H1 (cell line): ENCODE measurements at regions not wholly inside any gene's neighbourhood (a gene's known extent, or its start where the extent isn't known, plus 50 kb on each side); places are given as distances from the start of the nearest gene placed in this dataset.

Experiments used
- CTCF ChIA-PET: fragments of 300-600 bp; sonication (Branson Sonifier 250); formaldehyde crosslinking; loops from one replicate; lab custom pipeline; 2021; ENCODE audit not compliant: partially characterized antibody; lab: Charles Lee
- POLR2A ChIA-PET: fragments of 300-600 bp; sonication (Branson Sonifier 250); formaldehyde crosslinking; loops from one replicate; lab custom pipeline; 2021; ENCODE audit warnings: inconsistent platforms; ENCODE audit not compliant: partially characterized antibody; lab: Charles Lee
- DNase-seq, 2 experiments: peaks; one replicate each; pipeline versions ENCODE4 v3.0.0 to v3.0.0-alpha.2; 2010 to 2022; ENCODE audit warnings: low spot score in 2 of 2, low read depth in 1 of 2, mixed read lengths in 1 of 2
- FAIRE-seq: peaks from 2 replicates; lab custom pipeline; 2011; peaks lifted over from hg19 to GRCh38; lab: Jason Lieb, UNC
- H2AFZ ChIP-seq: 2 replicates; pipeline ENCODE4 v1.8.1; 2012; ENCODE audit warnings: low read length, inconsistent platforms
- H2AK5ac ChIP-seq: 2 replicates; pipeline ENCODE4 v1.6.1; 2013; ENCODE audit warnings: low read depth, low read length
- H2BK120ac ChIP-seq: replicated peaks from 2 replicates; pipeline ENCODE3; 2013; ENCODE audit warnings: low read depth, low read length, inconsistent platforms
- H2BK12ac ChIP-seq: 2 replicates; pipeline ENCODE4 v1.6.1; 2013; ENCODE audit warnings: low read depth, low read length
- H2BK15ac ChIP-seq: 2 replicates; pipeline ENCODE4 v1.6.1; 2013; ENCODE audit warnings: low read length
- H2BK20ac ChIP-seq: 2 replicates; pipeline ENCODE4 v1.6.1; 2013; ENCODE audit warnings: low read length
- H2BK5ac ChIP-seq: 2 replicates; pipeline ENCODE4 v1.6.1; 2013; ENCODE audit warnings: low read depth, low read length
- H3K14ac ChIP-seq: 2 replicates; pipeline ENCODE4 v1.6.1; 2013; ENCODE audit warnings: inconsistent platforms; ENCODE audit not compliant: insufficient read length
- H3K18ac ChIP-seq: 2 replicates; pipeline ENCODE4 v1.6.1; 2013; ENCODE audit warnings: low read length; ENCODE audit errors: extremely low read depth
- H3K23ac ChIP-seq: 2 replicates; pipeline ENCODE4 v1.6.1; 2013; ENCODE audit warnings: inconsistent platforms; ENCODE audit not compliant: insufficient read length
- H3K23me2 ChIP-seq: 2 replicates; pipeline ENCODE4 v1.6.1; 2013; ENCODE audit warnings: low read depth, low read length
- H3K27ac ChIP-seq: 2 replicates; pipeline ENCODE4 v1.6.1; 2011; ENCODE audit warnings: low read depth, low read length, inconsistent platforms
- H3K27me3 ChIP-seq, 4 experiments: replicated peaks in 1 of 4; 1 replicate in 1 of 4; 2 replicates in 3 of 4; pipeline versions ENCODE4 v1.6.1 to v1.8.1; 2011 to 2013; ENCODE audit warnings: low read length in 3 of 4, mild to moderate bottlenecking in 3 of 4, inconsistent platforms in 2 of 4, mixed read lengths in 2 of 4, moderate library complexity in 1 of 4; ENCODE audit not compliant: control insufficient read depth in 3 of 4, insufficient read depth in 3 of 4; ENCODE audit errors: extremely low read depth in 1 of 4
- H3K36me3 ChIP-seq, 4 experiments: 2 replicates each; pipeline versions ENCODE4 v1.6.1 to v1.8.1; 2011 to 2013; ENCODE audit warnings: mild to moderate bottlenecking in 4 of 4, low read length in 3 of 4, moderate library complexity in 2 of 4, control low read depth in 1 of 4, inconsistent platforms in 1 of 4; ENCODE audit not compliant: insufficient read depth in 4 of 4, control insufficient read depth in 2 of 4
- H3K4ac ChIP-seq: replicated peaks from 2 replicates; pipeline ENCODE3; 2013; ENCODE audit warnings: low read length, low read depth, mixed read lengths, inconsistent platforms; ENCODE audit not compliant: insufficient read length
- H3K4me1 ChIP-seq, 4 experiments: replicated peaks in 1 of 4; 1 replicate in 1 of 4; 2 replicates in 3 of 4; pipeline versions ENCODE4 v1.6.1 to v1.8.1; 2011 to 2013; ENCODE audit warnings: low read length in 3 of 4, inconsistent platforms in 2 of 4, mixed read lengths in 1 of 4; ENCODE audit not compliant: insufficient read depth in 4 of 4, control insufficient read depth in 3 of 4
- H3K4me2 ChIP-seq, 2 experiments: 2 replicates each; pipeline versions ENCODE4 v1.6.1 to v1.8.1; 2011 to 2013; ENCODE audit warnings: low read depth in 2 of 2, low read length in 2 of 2, control low read depth in 1 of 2, inconsistent platforms in 1 of 2, mild to moderate bottlenecking in 1 of 2; ENCODE audit not compliant: insufficient read depth in 1 of 2
- H3K4me3 ChIP-seq, 4 experiments: fragments of 200-600, 300-600 bp in 1 of 4; sonication (generic), shearing (Covaris generic), sonication (Bioruptor Twin) in 1 of 4; 2 replicates each; pipeline versions ENCODE4 v1.5.1 to v1.8.1; 2011 to 2016; ENCODE audit warnings: low read length in 4 of 4, low read depth in 3 of 4, control low read depth in 2 of 4, inconsistent platforms in 2 of 4, mild to moderate bottlenecking in 2 of 4, mixed read lengths in 1 of 4, moderate library complexity in 1 of 4; ENCODE audit not compliant: insufficient read depth in 2 of 4; ENCODE audit errors: extremely low read depth in 1 of 4
- H3K56ac ChIP-seq: replicated peaks from 2 replicates; pipeline ENCODE3; 2013; ENCODE audit warnings: low read depth, mild to moderate bottlenecking, mixed read lengths, low read length, inconsistent platforms; ENCODE audit not compliant: insufficient read length
- H3K79me1 ChIP-seq: 2 replicates; pipeline ENCODE4 v1.6.1; 2013; ENCODE audit warnings: low read depth, low read length, control low read depth
- H3K79me2 ChIP-seq, 2 experiments: 2 replicates each; pipeline versions ENCODE4 v1.6.1 to v1.8.1; 2012 to 2013; ENCODE audit warnings: low read length in 2 of 2, mild to moderate bottlenecking in 2 of 2, inconsistent platforms in 1 of 2; ENCODE audit not compliant: insufficient read depth in 2 of 2, control insufficient read depth in 1 of 2
- H3K9ac ChIP-seq, 4 experiments: replicated peaks in 1 of 4; 1 replicate in 1 of 4; 2 replicates in 3 of 4; pipeline versions ENCODE4 v1.6.1 to v1.8.1; 2011 to 2013; ENCODE audit warnings: low read depth in 3 of 4, low read length in 3 of 4, control low read depth in 2 of 4, mild to moderate bottlenecking in 2 of 4, moderate library complexity in 2 of 4, inconsistent platforms in 1 of 4; ENCODE audit errors: extremely low read depth in 1 of 4
- H3K9me3 ChIP-seq, 2 experiments: 2 replicates each; pipeline versions ENCODE4 v1.6.1 to v1.8.1; 2012 to 2013; ENCODE audit warnings: mild to moderate bottlenecking in 2 of 2, moderate library complexity in 2 of 2, control low read depth in 1 of 2, inconsistent platforms in 1 of 2, low read depth in 1 of 2, low read length in 1 of 2, mixed read lengths in 1 of 2; ENCODE audit not compliant: insufficient read depth in 2 of 2
- H4K20me1 ChIP-seq, 2 experiments: replicated peaks in 1 of 2; 2 replicates each; pipeline versions ENCODE3 to v1.8.1; 2011 to 2013; ENCODE audit warnings: inconsistent platforms in 2 of 2, low read length in 2 of 2, mild to moderate bottlenecking in 1 of 2; ENCODE audit not compliant: insufficient read depth in 2 of 2, control insufficient read depth in 1 of 2
- H4K5ac ChIP-seq: 2 replicates; pipeline ENCODE4 v1.6.1; 2013; ENCODE audit warnings: low read length, low read depth, mixed read lengths, inconsistent platforms; ENCODE audit not compliant: insufficient read length
- H4K8ac ChIP-seq: 2 replicates; pipeline ENCODE4 v1.8.0; 2013; ENCODE audit warnings: mild to moderate bottlenecking, moderate library complexity, low read length, inconsistent platforms; ENCODE audit not compliant: insufficient read depth; ENCODE audit errors: extremely low read depth
- H4K91ac ChIP-seq: replicated peaks from 2 replicates; pipeline ENCODE3; 2013; ENCODE audit warnings: low read length, mixed read lengths, inconsistent platforms; ENCODE audit not compliant: insufficient read length
- ATF3 ChIP-seq: IDR thresholded peaks from 2 replicates; pipeline ENCODE4 v1.6.1; 2011; ENCODE audit warnings: low read depth, mild to moderate bottlenecking, low read length; ENCODE audit not compliant: insufficient read depth
- BACH1 ChIP-seq: IDR thresholded peaks from 2 replicates; pipeline ENCODE4 v1.6.1; 2012; ENCODE audit warnings: low read length, improper control_type of control experiment
- BRCA1 ChIP-seq: IDR thresholded peaks from 2 replicates; pipeline ENCODE4 v1.6.1; 2012; ENCODE audit warnings: low read depth, low read length, improper control_type of control experiment
- HDAC6 ChIP-seq: IDR thresholded peaks from one replicate; pipeline ENCODE4 v1.7.1; 2012; ENCODE audit warnings: low read depth, mild to moderate bottlenecking, inconsistent platforms, low read length, moderate library complexity
- KDM1A ChIP-seq: fragments of 200-600, 300-600 bp; sonication (generic); IDR thresholded peaks from 2 replicates; pipeline ENCODE4 v1.7.1; 2016; ENCODE audit warnings: mild to moderate bottlenecking, low read length, borderline replicate concordance
- MAFK ChIP-seq: IDR thresholded peaks from 2 replicates; pipeline ENCODE4 v1.6.1; 2012; ENCODE audit warnings: low read depth, mild to moderate bottlenecking, improper control_type of control experiment, low read length
- NANOG ChIP-seq: IDR thresholded peaks from 2 replicates; pipeline ENCODE4 v1.6.1; 2011; ENCODE audit warnings: low read length, low read depth, mild to moderate bottlenecking, inconsistent platforms; ENCODE audit not compliant: insufficient read depth, poor library complexity, severe bottlenecking
- PHF8 ChIP-seq: fragments of 200-600 bp; sonication (generic); conservative IDR thresholded peaks from 2 replicates; pipeline ENCODE4 v1.7.1; 2012; ENCODE audit warnings: low read depth, mild to moderate bottlenecking, inconsistent platforms, low read length, moderate library complexity
- POU5F1 ChIP-seq: IDR thresholded peaks from 2 replicates; pipeline ENCODE4 v1.6.1; 2011; ENCODE audit warnings: low read depth, mild to moderate bottlenecking, low read length, moderate library complexity
- RFX5 ChIP-seq: IDR thresholded peaks from 2 replicates; pipeline ENCODE4 v1.6.1; 2011; ENCODE audit warnings: low read depth, low read length, improper control_type of control experiment, borderline replicate concordance
- SRF ChIP-seq: IDR thresholded peaks from 2 replicates; pipeline ENCODE4 v1.6.1; 2011; ENCODE audit warnings: mild to moderate bottlenecking, low read depth, low read length, moderate library complexity
- SUZ12 ChIP-seq: fragments of 200-600 bp; sonication (generic); IDR thresholded peaks from 2 replicates; pipeline ENCODE4 v1.6.1; 2012; ENCODE audit warnings: mild to moderate bottlenecking, inconsistent platforms, low read length, moderate library complexity, mixed read lengths
- TAF1 ChIP-seq: IDR thresholded peaks from 2 replicates; pipeline ENCODE4 v1.6.1; 2011; ENCODE audit warnings: mild to moderate bottlenecking, low read depth, low read length
- WGBS, 2 experiments: shearing (Covaris generic) in 1 of 2; methylation state at CpG; one replicate each; pipeline versions ENCODE4 v1.1.6 to v1.1.7; 2013 to 2015; ENCODE audit warnings: low lambda C conversion rate in 2 of 2, mixed read lengths in 2 of 2, inconsistent platforms in 1 of 2, low coverage in 1 of 2, missing lambda C conversion rate in 1 of 2; ENCODE audit not compliant: insufficient replicate concordance in 2 of 2, insufficient coverage in 1 of 2, insufficient read length in 1 of 2; ENCODE audit errors: extremely low coverage in 1 of 2, missing lambda C conversion rate in 1 of 2; 5-methylcytosine and 5-hydroxymethylcytosine counted together

GRCh38 chr3:127426444-127427153 is 138.8 kb upstream of the PRR20G start:
- Histone ChIP-seq H3K14ac (no peak overlapping the region), H4K20me1 (no peaks in the 10 kb centered on the region), H2AK5ac (no peak overlapping the region), H2BK20ac (no peak overlapping the region), H2BK120ac (no peak overlapping the region), H3K79me1 (no peaks in the 10 kb centered on the region), H3K79me2 (no peaks in the 10 kb centered on the region), H4K5ac (no peak overlapping the region), H2BK12ac (0 out of 2 replicates have a peak overlapping the region, but pooled peaks have one; percentile 27), H2BK15ac (no peak overlapping the region), H4K8ac (no peak overlapping the region; the same call in 1 of the 2 replicates), H3K23ac (no peak overlapping the region), H3K56ac (no peak overlapping the region), H3K4me2 (no peak overlapping the region), H3K23me2 (no peaks in the 10 kb centered on the region; the same call in 1 of the 2 replicates), H3K27me3 (no peaks in the 10 kb centered on the region), H3K18ac (no peak overlapping the region), H3K9me3 (no peaks in the 10 kb centered on the region), H3K36me3 (no peaks in the 10 kb centered on the region), H3K4ac (no peak overlapping the region), H3K27ac (no peak overlapping the region), H3K4me3 (no peak overlapping the region), H3K4me1 (peaks cover 4 to 32% (median 17%) of the 10 kb centered on the region in 4 experiments), H3K9ac (no peak overlapping the region; a peak in 2 of 7 replicates), H2BK5ac (no peak overlapping the region), H4K91ac (no peak overlapping the region), H2AFZ (no peak overlapping the region)
- FAIRE-seq (no peak), DNase-seq (peak in 1 of 2 experiments; percentile 47)
- whole genome bisulfite sequencing, 2 experiments, result 76% methylated on average over 14 of the region's 18 CpGs; no CpG with 5 or more reads in 1 of the 2 experiments
- POLR2A ChIA-PET, result interaction anchor here (1.1 kb wide), 1 partner anchor 11 kb away, joined by 4 read pairs; no protein-coding TSS in a partner anchor
- CTCF ChIA-PET, result interaction anchor here (0.9 to 2.0 kb wide), 12 partner anchors 11 to 121 kb away, joined by 3 to 10 read pairs (median 4); no protein-coding TSS in a partner anchor
- TF ChIP-seq NANOG (no peak), SRF (no peak), SUZ12 (no peak), HDAC6 (no peak), PHF8 (no peak), KDM1A (no peak), BRCA1 (no peak), BACH1 (no peak), RFX5 (no peak), ATF3 (no peak), TAF1 (no peak), POU5F1 (no peak), MAFK (no peak)
